ENCODE measurements at regions not wholly inside any gene's neighbourhood (a gene's known extent, or its start where the extent isn't known, plus 50 kb on each side); places are given as distances from the start of the nearest gene placed in this dataset.

GRCh38 chr15:93399121-93399520 is 310.1 kb upstream of the RGMA start:
- Histone ChIP-seq H3K79me1 (ENCODE audit: low read depth, low read length) (no peaks in the 10 kb centered on the region), H3K56ac (replicated peaks; ENCODE audit: insufficient read length, low read depth, low read length) (no peak overlapping the region), H3K27me3 (replicated peaks in 1 of 4; ENCODE audit: control insufficient read depth in 3 of 4, extremely low read depth in 1 of 4, insufficient read depth in 3 of 4, low read length in 3 of 4) (no peaks in the 10 kb centered on the region), H3K4me3 (ENCODE audit: extremely low read depth in 1 of 4, insufficient read depth in 2 of 4, low read depth in 3 of 4, low read length in 4 of 4) (no peak overlapping the region), H3K4me1 (replicated peaks in 1 of 4; ENCODE audit: control insufficient read depth in 3 of 4, insufficient read depth in 4 of 4, low read length in 3 of 4) (no peaks in the 10 kb centered on the region), H3K18ac (ENCODE audit: extremely low read depth, low read length) (no peak overlapping the region), H4K91ac (replicated peaks; ENCODE audit: insufficient read length, low read length) (no peak overlapping the region), H3K14ac (ENCODE audit: insufficient read length) (no peak overlapping the region), H2BK120ac (replicated peaks; ENCODE audit: low read depth, low read length) (no peak overlapping the region), H4K5ac (ENCODE audit: insufficient read length, low read depth, low read length) (no peak overlapping the region), H3K4ac (replicated peaks; ENCODE audit: insufficient read length, low read depth, low read length) (no peak overlapping the region), H2AFZ (ENCODE audit: low read length) (no peak overlapping the region), H3K23ac (ENCODE audit: insufficient read length) (no peak overlapping the region), H3K9me3 (ENCODE audit: insufficient read depth in 2 of 2, low read depth in 1 of 2, low read length in 1 of 2) (peaks cover 15 to 26% of the 10 kb centered on the region in 2 experiments; a peak in 3 of 4 replicates), H2BK5ac (ENCODE audit: low read depth, low read length) (no peak overlapping the region), H2BK12ac (ENCODE audit: low read depth, low read length) (no peak overlapping the region), H2AK5ac (ENCODE audit: low read depth, low read length) (no peak overlapping the region), H3K27ac (ENCODE audit: low read depth, low read length) (no peak overlapping the region), H3K9ac (replicated peaks in 1 of 4; ENCODE audit: extremely low read depth in 1 of 4, low read depth in 3 of 4, low read length in 3 of 4) (no peak overlapping the region), H4K8ac (ENCODE audit: extremely low read depth, insufficient read depth, low read length) (no peak overlapping the region), H2BK20ac (ENCODE audit: low read length) (no peak overlapping the region), H4K20me1 (replicated peaks in 1 of 2; ENCODE audit: control insufficient read depth in 1 of 2, insufficient read depth in 2 of 2, low read length in 2 of 2) (no peaks in the 10 kb centered on the region), H3K36me3 (ENCODE audit: control insufficient read depth in 2 of 4, insufficient read depth in 4 of 4, low read length in 3 of 4) (no peaks in the 10 kb centered on the region), H2BK15ac (ENCODE audit: low read length) (no peak overlapping the region), H3K4me2 (ENCODE audit: insufficient read depth in 1 of 2, low read depth in 2 of 2, low read length in 2 of 2) (no peak overlapping the region), H3K23me2 (ENCODE audit: low read depth, low read length) (no peaks in the 10 kb centered on the region), H3K79me2 (ENCODE audit: control insufficient read depth in 1 of 2, insufficient read depth in 2 of 2, low read length in 2 of 2) (no peaks in the 10 kb centered on the region)
- TF ChIP-seq CEBPB (IDR thresholded peaks at IDR 0.05; ENCODE audit: low read depth, low read length) (no peak), RNF2 (IDR thresholded peaks at IDR 0.05; ENCODE audit: borderline replicate concordance, low read depth, low read length, missing control alignments, poor library complexity, severe bottlenecking) (no peak), SP2 (IDR thresholded peaks at IDR 0.05; ENCODE audit: low read length) (no peak), SP1 (IDR thresholded peaks at IDR 0.05; ENCODE audit: low read depth, low read length) (no peak), TEAD4 (IDR thresholded peaks at IDR 0.05; ENCODE audit: low read depth, low read length) (no peak), E2F6 (IDR thresholded peaks at IDR 0.05) (no peak), ZNF274 (IDR thresholded peaks at IDR 0.05; ENCODE audit: borderline replicate concordance, extremely low read depth, low read length) (no peak), POU5F1 (IDR thresholded peaks at IDR 0.05; ENCODE audit: low read depth, low read length) (no peak), MAFK (IDR thresholded peaks at IDR 0.05; ENCODE audit: low read depth, low read length) (no peak), GTF2F1 (IDR thresholded peaks at IDR 0.05; ENCODE audit: borderline replicate concordance, low read depth, low read length) (no peak), CBX5 (IDR thresholded peaks at IDR 0.05; ENCODE audit: low read depth, low read length) (no peak)
- 86% methylated on average over 3 of the region's 3 CpGs; no CpG with 5 or more reads in 1 of the 2 experiments for WGBS, 2 experiments (ENCODE audit: extremely low coverage in 1 of 2, insufficient coverage in 1 of 2, insufficient read length in 1 of 2, insufficient replicate concordance in 2 of 2, low coverage in 1 of 2, low lambda C conversion rate in 2 of 2, missing lambda C conversion rate in 1 of 2)
- ChIA-PET POLR2A (ENCODE audit: partially characterized antibody) (no interaction called here), CTCF (ENCODE audit: partially characterized antibody) (no interaction called here)
- no peak for DNase-seq (ENCODE audit: low read depth in 1 of 2, low spot score in 2 of 2)
- FAIRE-seq, result no peak

All from H1 (cell line).